ENCODE measurements at regions not wholly inside any gene's neighbourhood (a gene's known extent, or its start where the extent isn't known, plus 50 kb on each side); places are given as distances from the start of the nearest gene placed in this dataset.

DNA sequence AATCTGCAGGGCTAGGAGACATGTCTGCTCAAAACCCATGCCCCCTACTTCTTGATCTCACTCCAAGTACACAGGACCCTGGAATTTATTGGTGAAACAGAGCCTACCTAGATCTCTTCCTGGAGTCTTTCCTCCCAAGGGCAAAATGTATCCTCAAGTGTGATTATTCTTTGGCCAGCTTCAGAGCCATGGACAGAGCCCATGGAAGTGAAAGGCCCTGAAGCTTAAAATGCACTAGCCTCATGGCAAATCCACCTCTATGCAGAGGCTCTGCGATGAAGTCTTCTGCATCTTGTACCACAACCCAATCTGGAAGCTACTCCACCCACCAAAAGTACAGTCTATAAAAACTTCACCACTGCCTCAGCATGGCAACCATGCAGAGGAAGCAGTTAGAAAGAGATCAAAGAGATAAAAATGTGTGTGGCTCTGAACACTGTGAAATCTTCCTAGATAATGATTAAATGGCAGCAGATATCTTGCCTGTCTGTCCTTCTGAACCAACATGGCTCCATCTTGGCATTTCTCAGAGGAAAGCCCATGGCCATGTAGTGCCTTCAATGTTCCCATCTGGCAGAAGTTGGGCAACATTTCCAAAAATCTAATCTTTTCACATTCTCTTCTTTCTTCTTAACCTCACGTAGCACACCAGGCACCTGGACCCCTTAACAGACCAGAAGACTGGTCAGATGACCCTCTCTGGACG, 142.9 kb upstream of the KLF7 start:
- no peak overlapping the region for H3K4me3 ChIP-seq
- TF ChIP-seq POLR2A (IDR thresholded peaks at IDR 0.05) (no peak), CTCF (IDR thresholded peaks at IDR 0.05) (no peak)
- intact Hi-C loops (cut with DNase I; ENCODE audit: low total_unique reads), result no loop called here
- no peak for DNase-seq
- H3K36me3 ChIP-seq, result no peaks in the 10 kb centered on the region
- no peak overlapping the region for H3K27ac ChIP-seq
- H3K4me1 ChIP-seq, result no peaks in the 10 kb centered on the region
- no peaks in the 10 kb centered on the region for H3K27me3 ChIP-seq
- H3K9me3 ChIP-seq, result no peaks in the 10 kb centered on the region

- Histone ChIP-seq H3K4me1 (no peaks in the 10 kb centered on the region), H3K4me3 (no peak overlapping the region), H3K27ac (peak overlapping the region; percentile 4 to 54), H3K27me3 (no peaks in the 10 kb centered on the region), H3K36me3 (no peaks in the 10 kb centered on the region), H3K9me3 (no peaks in the 10 kb centered on the region)
- DNase-seq, result peak in 1 of 2 donors; percentile 49
- TF ChIP-seq CTCF (IDR thresholded peaks at IDR 0.05) (peak in 1 of 4 experiments; percentile 10), POLR2A (IDR thresholded peaks at IDR 0.05) (no peak)
- intact Hi-C loops (cut with DNase I; ENCODE audit: low total_unique reads), result no loop called here
Observed at GRCh38 chr2:207311316-207312005, 145.7 kb upstream of the KLF7 start.

GRCh38 chr2:207312006-207312356, 146.2 kb upstream of the KLF7 start:
- no peak for DNase-seq
- intact Hi-C loops (cut with DNase I; ENCODE audit: low total_unique reads), result no loop called here
- Histone ChIP-seq H3K9me3 (no peaks in the 10 kb centered on the region), H3K4me3 (no peak overlapping the region), H3K27me3 (no peaks in the 10 kb centered on the region), H3K27ac (no peak overlapping the region), H3K4me1 (no peaks in the 10 kb centered on the region), H3K36me3 (no peaks in the 10 kb centered on the region)
- TF ChIP-seq CTCF (IDR thresholded peaks at IDR 0.05) (no peak), POLR2A (IDR thresholded peaks at IDR 0.05) (no peak)

- Histone ChIP-seq H3K4me3 (no peak overlapping the region), H3K27me3 (no peaks in the 10 kb centered on the region), H3K27ac (no peak overlapping the region), H3K36me3 (no peaks in the 10 kb centered on the region), H3K4me1 (no peaks in the 10 kb centered on the region), H3K9me3 (no peaks in the 10 kb centered on the region)
- intact Hi-C loops (cut with DNase I; ENCODE audit: low total_unique reads), result no loop called here
- DNase-seq, result no peak
- no peak for TF ChIP-seq CTCF (IDR thresholded peaks at IDR 0.05)
- TF ChIP-seq POLR2A (IDR thresholded peaks at IDR 0.05), result no peak
Observed at GRCh38 chr2:207313947-207314346, 148.2 kb upstream of the KLF7 start.

GRCh38 chr2:207315131-207315530, 149.4 kb upstream of the KLF7 start:
- Histone ChIP-seq H3K27ac (no peak overlapping the region), H3K27me3 (no peaks in the 10 kb centered on the region), H3K36me3 (no peaks in the 10 kb centered on the region), H3K4me3 (no peak overlapping the region), H3K4me1 (no peaks in the 10 kb centered on the region), H3K9me3 (no peaks in the 10 kb centered on the region)
- TF ChIP-seq POLR2A (IDR thresholded peaks at IDR 0.05), result no peak
- TF ChIP-seq CTCF (IDR thresholded peaks at IDR 0.05), result no peak
- no peak for DNase-seq
- intact Hi-C loops (cut with DNase I; ENCODE audit: low total_unique reads), result no loop called here

All from uterus (tissue), 3 donors.